ENCODE measurements at regions not wholly inside any gene's neighbourhood (a gene's known extent, or its start where the extent isn't known, plus 50 kb on each side); places are given as distances from the start of the nearest gene placed in this dataset.
A peak's percentile ranks its signal among the peaks of the same experiment; 100 is the strongest.

DNA sequence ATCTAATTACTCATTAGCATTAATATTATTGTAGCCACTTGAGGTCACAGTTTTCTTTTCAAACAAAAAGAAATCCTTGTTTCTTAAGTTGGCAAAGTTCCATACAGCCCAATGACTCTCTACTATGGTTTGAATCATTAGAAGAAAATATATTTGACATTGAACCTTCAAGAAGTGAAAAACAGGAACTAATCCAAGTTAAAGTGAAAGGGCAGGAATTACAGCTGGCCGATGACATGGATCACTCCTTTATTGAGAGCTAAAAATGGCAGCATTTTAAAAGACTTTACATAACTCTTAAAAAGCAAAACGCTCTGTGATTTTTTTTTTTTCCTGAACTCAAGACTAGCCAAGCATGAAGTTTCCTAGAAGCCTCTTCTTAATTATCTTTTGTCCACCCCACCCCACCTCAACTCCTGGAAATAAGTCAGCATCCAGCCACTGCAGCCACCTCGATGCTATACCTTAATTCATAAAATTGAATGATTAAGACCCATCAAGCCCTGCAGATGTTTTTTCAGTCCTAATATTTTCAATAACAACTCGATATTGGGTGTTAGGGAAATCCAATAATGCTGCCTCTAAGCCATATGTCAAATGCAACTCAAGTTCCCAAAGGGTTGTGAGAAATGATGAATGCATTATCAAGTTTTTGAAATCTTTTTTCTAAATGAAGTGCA is 323.1 kb downstream of the HHIPL2 start:
- DNase-seq = peak in 1 of 2 donors; percentile 24
- H3K27ac ChIP-seq = no peak overlapping the region
- TF ChIP-seq EP300 (IDR thresholded peaks at IDR 0.05) (no peak), POLR2A (IDR thresholded peaks at IDR 0.05) (no peak), POLR2AphosphoS5 (IDR thresholded peaks at IDR 0.05) (no peak)
- TF ChIP-seq, protein P1, sequence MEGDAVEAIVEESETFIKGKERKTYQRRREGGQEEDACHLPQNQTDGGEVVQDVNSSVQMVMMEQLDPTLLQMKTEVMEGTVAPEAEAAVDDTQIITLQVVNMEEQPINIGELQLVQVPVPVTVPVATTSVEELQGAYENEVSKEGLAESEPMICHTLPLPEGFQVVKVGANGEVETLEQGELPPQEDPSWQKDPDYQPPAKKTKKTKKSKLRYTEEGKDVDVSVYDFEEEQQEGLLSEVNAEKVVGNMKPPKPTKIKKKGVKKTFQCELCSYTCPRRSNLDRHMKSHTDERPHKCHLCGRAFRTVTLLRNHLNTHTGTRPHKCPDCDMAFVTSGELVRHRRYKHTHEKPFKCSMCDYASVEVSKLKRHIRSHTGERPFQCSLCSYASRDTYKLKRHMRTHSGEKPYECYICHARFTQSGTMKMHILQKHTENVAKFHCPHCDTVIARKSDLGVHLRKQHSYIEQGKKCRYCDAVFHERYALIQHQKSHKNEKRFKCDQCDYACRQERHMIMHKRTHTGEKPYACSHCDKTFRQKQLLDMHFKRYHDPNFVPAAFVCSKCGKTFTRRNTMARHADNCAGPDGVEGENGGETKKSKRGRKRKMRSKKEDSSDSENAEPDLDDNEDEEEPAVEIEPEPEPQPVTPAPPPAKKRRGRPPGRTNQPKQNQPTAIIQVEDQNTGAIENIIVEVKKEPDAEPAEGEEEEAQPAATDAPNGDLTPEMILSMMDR (IDR thresholded peaks at IDR 0.05) = no peak
- H3K4me3 ChIP-seq = no peak overlapping the region
- intact Hi-C loops (cut with DNase I; ENCODE audit: low total_unique reads) = no loop called here
- peaks cover 0 to 8% (median 3%) of the 10 kb centered on the region in 4 donors for H3K9me3 ChIP-seq
- WGBS, 5 donors = 44 to 64% (median 55%) methylated on average over 4 of the region's 4 CpGs
- H3K27me3 ChIP-seq = no peaks in the 10 kb centered on the region
- no peaks in the 10 kb centered on the region for H3K36me3 ChIP-seq
- H3K4me1 ChIP-seq = no peaks in the 10 kb centered on the region

DNA sequence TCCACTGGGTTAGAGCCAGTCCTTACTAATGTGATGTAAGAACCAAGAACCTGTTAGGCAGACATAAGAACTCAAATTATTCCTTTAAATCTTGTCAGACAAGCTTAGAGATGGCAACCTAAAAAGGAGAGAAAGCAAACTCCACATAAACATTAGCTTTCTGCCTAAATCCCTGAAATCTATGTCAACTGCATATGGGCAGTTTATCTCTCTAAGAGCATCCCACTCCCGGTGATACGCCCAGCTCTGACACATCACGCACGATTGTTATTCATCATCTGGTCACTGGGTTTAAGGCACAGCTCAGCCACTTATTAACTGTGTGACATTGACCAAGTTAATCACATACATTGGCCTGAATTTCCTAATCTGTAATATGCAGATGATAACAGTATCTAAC is 323.7 kb downstream of the HHIPL2 start:
- DNase-seq = no peak
- peaks cover 0 to 8% (median 6%) of the 10 kb centered on the region in 4 donors for H3K9me3 ChIP-seq
- WGBS, 5 donors = 65 to 78% (median 76%) methylated on average over 4 of the region's 4 CpGs
- no peak for TF ChIP-seq POLR2AphosphoS5 (IDR thresholded peaks at IDR 0.05)
- TF ChIP-seq EP300 (IDR thresholded peaks at IDR 0.05) = no peak
- no peak for TF ChIP-seq POLR2A (IDR thresholded peaks at IDR 0.05)
- TF ChIP-seq, protein P1 (IDR thresholded peaks at IDR 0.05) = no peak
- no peaks in the 10 kb centered on the region for H3K4me1 ChIP-seq
- intact Hi-C loops (cut with DNase I; ENCODE audit: low total_unique reads) = no loop called here
- no peak overlapping the region for H3K4me3 ChIP-seq
- no peaks in the 10 kb centered on the region for H3K27me3 ChIP-seq
- no peaks in the 10 kb centered on the region for H3K36me3 ChIP-seq
- H3K27ac ChIP-seq = no peak overlapping the region

DNA sequence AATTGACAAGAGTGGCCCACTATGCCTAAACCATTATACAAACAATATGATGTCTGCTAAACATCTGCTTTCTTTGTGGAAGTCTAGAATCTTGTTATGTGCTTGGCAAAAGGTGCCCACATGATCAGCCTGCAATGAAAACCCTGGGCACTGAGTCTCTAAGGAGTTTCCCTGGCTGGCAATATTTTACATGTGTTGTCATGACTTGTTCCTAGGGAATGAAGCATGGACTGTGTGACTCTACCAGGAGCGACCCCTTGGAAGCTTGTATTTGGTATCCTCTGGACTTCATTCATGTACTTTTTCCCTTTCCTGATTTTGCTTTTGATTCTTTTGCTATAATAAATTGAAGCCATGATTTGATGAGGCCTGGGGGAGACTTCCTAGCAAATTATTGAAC is 324.9 kb downstream of the HHIPL2 start:
- H3K27ac ChIP-seq = no peak overlapping the region
- H3K4me1 ChIP-seq = no peaks in the 10 kb centered on the region
- H3K27me3 ChIP-seq = no peaks in the 10 kb centered on the region
- intact Hi-C loops (cut with DNase I; ENCODE audit: low total_unique reads) = no loop called here
- no peak for DNase-seq
- H3K36me3 ChIP-seq = no peaks in the 10 kb centered on the region
- H3K9me3 ChIP-seq = peaks cover 0 to 10% (median 7%) of the 10 kb centered on the region in 4 donors
- WGBS, 5 donors = 78 to 93% (median 91%) methylated on average over 1 of the region's 1 CpG
- H3K4me3 ChIP-seq = no peak overlapping the region
- TF ChIP-seq POLR2A (IDR thresholded peaks at IDR 0.05) (no peak), EP300 (IDR thresholded peaks at IDR 0.05) (no peak), POLR2AphosphoS5 (IDR thresholded peaks at IDR 0.05) (no peak)
- TF ChIP-seq, protein P1 (IDR thresholded peaks at IDR 0.05) = no peak

DNA sequence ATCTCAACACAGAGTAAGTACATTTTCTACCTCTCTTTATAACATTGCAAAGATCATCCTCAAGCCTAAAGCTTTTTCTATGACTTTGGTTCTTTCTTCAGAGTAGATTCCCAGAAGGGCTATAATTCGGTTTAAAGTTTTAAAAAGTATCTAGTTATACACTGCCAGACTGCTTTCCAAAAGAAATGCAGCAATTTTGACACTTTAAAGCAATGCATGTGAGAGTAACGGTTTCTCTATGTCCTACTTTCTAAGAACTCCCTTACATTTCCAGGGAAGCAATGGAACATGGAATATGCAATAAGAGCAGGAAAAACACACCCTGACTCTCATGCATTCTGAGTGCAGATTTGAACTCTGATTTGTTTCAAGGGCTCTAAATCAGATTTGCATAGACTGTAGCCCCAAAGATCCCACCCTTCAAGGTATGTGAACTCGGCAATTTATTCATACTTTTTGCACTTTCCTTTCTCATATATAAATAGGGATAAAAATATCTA is 331.6 kb downstream of the HHIPL2 start:
- no peak overlapping the region for H3K27ac ChIP-seq
- H3K9me3 ChIP-seq = peaks cover 0 to 9% (median 3%) of the 10 kb centered on the region in 4 donors
- no peaks in the 10 kb centered on the region for H3K27me3 ChIP-seq
- no peak overlapping the region for H3K4me3 ChIP-seq
- no peaks in the 10 kb centered on the region for H3K36me3 ChIP-seq
- 57 to 80% (median 78%) methylated on average over 3 of the region's 3 CpGs for WGBS, 5 donors
- TF ChIP-seq POLR2A (IDR thresholded peaks at IDR 0.05) (no peak), POLR2AphosphoS5 (IDR thresholded peaks at IDR 0.05) (no peak), EP300 (IDR thresholded peaks at IDR 0.05) (no peak)
- TF ChIP-seq, protein P1 (IDR thresholded peaks at IDR 0.05) = no peak
- intact Hi-C loops (cut with DNase I; ENCODE audit: low total_unique reads) = no loop called here
- DNase-seq = no peak
- no peaks in the 10 kb centered on the region for H3K4me1 ChIP-seq

Measured in stomach (tissue), 8 donors.